PC-3 (cell line): ENCODE measurements at regions not wholly inside any gene's neighbourhood (a gene's known extent, or its start where the extent isn't known, plus 50 kb on each side); places are given as distances from the start of the nearest gene placed in this dataset.

ENCODE experiments used
- ATAC-seq: fragments of 200-7000 bp; cut with Tn5 transposase; 2 replicates; pipeline ENCODE4 v1.9.1; 2020; ENCODE audit warnings: mild to moderate bottlenecking, moderate library complexity
- BruUV-seq: library from RNA; stranded (reverse); fragments of 400-500 nt; replicated peaks from 2 replicates; lab custom pipeline; 2021; lab: Mats Ljungman, UMichigan
- CTCF ChIA-PET: fragments of 300-600 bp; sonication (Branson Sonifier 250); formaldehyde crosslinking; loops from one replicate; lab custom pipeline; 2022; ENCODE audit warnings: antibody characterized with exemption; lab: Charles Lee
- POLR2A ChIA-PET: fragments of 300-600 bp; sonication (Branson Sonifier 250); formaldehyde crosslinking; loops from one replicate; lab custom pipeline; 2022; ENCODE audit warnings: antibody characterized with exemption; ENCODE audit not compliant: unreplicated experiment; lab: Charles Lee
- DNase-seq: peaks from one replicate; pipeline ENCODE4 v3.0.0-alpha.2; 2015
- H2AFZ ChIP-seq: fragments of 300-600 bp; sonication (generic); 2 replicates; pipeline ENCODE4 v1.6.0; 2016; ENCODE audit warnings: antibody characterized with exemption, low read length
- H3F3A ChIP-seq: fragments of 300-600 bp; sonication (generic); one replicate; pipeline ENCODE4 v1.6.0; 2017; ENCODE audit warnings: antibody characterized with exemption, low read length, control low read depth, mild to moderate bottlenecking; ENCODE audit not compliant: unreplicated experiment
- H3K27ac ChIP-seq: fragments of 300-600 bp; sonication (generic); 2 replicates; pipeline ENCODE4 v1.5.1; 2016; ENCODE audit warnings: mild to moderate bottlenecking, low read length
- H3K27me3 ChIP-seq: fragments of 300-600 bp; sonication (generic); 2 replicates; pipeline ENCODE4 v1.6.1; 2016; ENCODE audit warnings: low read length, mixed read lengths
- H3K36me3 ChIP-seq: fragments of 300-600 bp; sonication (generic); 2 replicates; pipeline ENCODE4 v1.6.1; 2016; ENCODE audit warnings: low read depth, mixed run types, low read length, mixed read lengths
- H3K4me1 ChIP-seq: fragments of 300-600 bp; sonication (generic); 2 replicates; pipeline ENCODE4 v1.5.1; 2016; ENCODE audit warnings: low read length; ENCODE audit not compliant: insufficient read depth
- H3K4me2 ChIP-seq: fragments of 300-600 bp; sonication (generic); 2 replicates; pipeline ENCODE4 v1.6.0; 2016; ENCODE audit warnings: low read length
- H3K4me3 ChIP-seq: fragments of 300-600 bp; sonication (generic); 2 replicates; pipeline ENCODE4 v1.5.1; 2016; ENCODE audit warnings: mild to moderate bottlenecking, low read length, mixed read lengths
- H3K79me2 ChIP-seq: fragments of 300-600 bp; sonication (generic); 2 replicates; pipeline ENCODE4 v1.6.1; 2017; ENCODE audit warnings: low read length, mixed read lengths
- H3K9ac ChIP-seq: fragments of 300-600 bp; sonication (generic); 2 replicates; pipeline ENCODE4 v1.6.0; 2016; ENCODE audit warnings: mild to moderate bottlenecking, low read length
- H3K9me2 ChIP-seq: fragments of 300-600 bp; sonication (generic); replicated peaks from 2 replicates; pipeline ENCODE4 v1.6.1; 2016; ENCODE audit warnings: mixed run types, low read length, mixed read lengths
- H3K9me3 ChIP-seq: fragments of 300-600 bp; sonication (generic); 2 replicates; pipeline ENCODE4 v1.6.1; 2016; ENCODE audit warnings: low read length, mixed read lengths
- H4K20me1 ChIP-seq: fragments of 300-600 bp; sonication (generic); 2 replicates; pipeline ENCODE4 v1.6.1; 2016; ENCODE audit warnings: low read length, mixed read lengths
- EZH2 ChIP-seq: fragments of 300-600 bp; sonication (generic); IDR thresholded peaks from one replicate; pipeline ENCODE4 v1.6.1; 2017; ENCODE audit warnings: antibody characterized with exemption, mild to moderate bottlenecking, low read length; ENCODE audit not compliant: unreplicated experiment
- EZH2phosphoT487 ChIP-seq: fragments of 300-600 bp; sonication (generic); IDR thresholded peaks from 2 replicates; pipeline ENCODE4 v1.6.1; 2018; ENCODE audit warnings: mild to moderate bottlenecking, antibody characterized with exemption, low read length, borderline replicate concordance
- intact Hi-C: fragments of 100-400 bp; cut with micrococcal nuclease; formaldehyde crosslinking; loops from 2 replicates; pipeline ENCODE4 v1.9.0; 2023
- TF ChIP-seq, protein P1 (sequence below): fragments of 300-600 bp; sonication (generic); conservative IDR thresholded peaks from 2 replicates; pipeline ENCODE4 v1.5.1; 2017; ENCODE audit warnings: antibody characterized with exemption, low read depth, mild to moderate bottlenecking, low read length

DNA sequence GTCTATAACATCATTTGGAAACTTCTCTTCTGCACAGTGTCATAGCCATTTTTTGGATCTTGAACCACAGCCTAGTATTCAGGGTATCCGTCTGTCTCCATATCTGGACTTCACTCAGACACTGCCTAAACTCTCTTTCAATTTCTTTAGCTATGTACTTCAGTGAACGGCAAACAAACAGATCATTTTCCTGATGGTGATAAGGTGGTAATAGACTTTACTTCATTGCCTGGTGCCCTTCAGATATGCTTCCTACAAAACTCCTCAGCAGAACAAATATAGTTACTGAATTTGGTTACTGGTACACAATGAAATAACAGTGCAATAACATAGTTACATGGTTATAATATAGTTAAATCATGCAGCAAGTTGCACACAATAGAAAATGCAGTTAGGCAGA is 348.2 kb downstream of the ZSWIM6 start:
- no TSS peak for BruUV-seq
- no peaks in the 10 kb centered on the region for H3K36me3 ChIP-seq
- H2AFZ ChIP-seq = no peak overlapping the region
- DNase-seq (no peak), ATAC-seq (no peak)
- H3K4me2 ChIP-seq = no peak overlapping the region
- no peak overlapping the region for H3K4me3 ChIP-seq
- H4K20me1 ChIP-seq = no peaks in the 10 kb centered on the region
- no peaks in the 10 kb centered on the region for H3K9me2 ChIP-seq
- no peak overlapping the region for H3K27ac ChIP-seq
- POLR2A ChIA-PET = no interaction called here
- CTCF ChIA-PET = no interaction called here
- no peaks in the 10 kb centered on the region for H3F3A ChIP-seq
- H3K9me3 ChIP-seq = no peaks in the 10 kb centered on the region
- TF ChIP-seq, protein P1, sequence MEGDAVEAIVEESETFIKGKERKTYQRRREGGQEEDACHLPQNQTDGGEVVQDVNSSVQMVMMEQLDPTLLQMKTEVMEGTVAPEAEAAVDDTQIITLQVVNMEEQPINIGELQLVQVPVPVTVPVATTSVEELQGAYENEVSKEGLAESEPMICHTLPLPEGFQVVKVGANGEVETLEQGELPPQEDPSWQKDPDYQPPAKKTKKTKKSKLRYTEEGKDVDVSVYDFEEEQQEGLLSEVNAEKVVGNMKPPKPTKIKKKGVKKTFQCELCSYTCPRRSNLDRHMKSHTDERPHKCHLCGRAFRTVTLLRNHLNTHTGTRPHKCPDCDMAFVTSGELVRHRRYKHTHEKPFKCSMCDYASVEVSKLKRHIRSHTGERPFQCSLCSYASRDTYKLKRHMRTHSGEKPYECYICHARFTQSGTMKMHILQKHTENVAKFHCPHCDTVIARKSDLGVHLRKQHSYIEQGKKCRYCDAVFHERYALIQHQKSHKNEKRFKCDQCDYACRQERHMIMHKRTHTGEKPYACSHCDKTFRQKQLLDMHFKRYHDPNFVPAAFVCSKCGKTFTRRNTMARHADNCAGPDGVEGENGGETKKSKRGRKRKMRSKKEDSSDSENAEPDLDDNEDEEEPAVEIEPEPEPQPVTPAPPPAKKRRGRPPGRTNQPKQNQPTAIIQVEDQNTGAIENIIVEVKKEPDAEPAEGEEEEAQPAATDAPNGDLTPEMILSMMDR = no peak
- TF ChIP-seq EZH2 (no peak), EZH2phosphoT487 (no peak)
- H3K9ac ChIP-seq = no peak overlapping the region
- no peaks in the 10 kb centered on the region for H3K4me1 ChIP-seq
- H3K27me3 ChIP-seq = no peaks in the 10 kb centered on the region
- H3K79me2 ChIP-seq = no peaks in the 10 kb centered on the region
- intact Hi-C loops = no loop called here

DNA sequence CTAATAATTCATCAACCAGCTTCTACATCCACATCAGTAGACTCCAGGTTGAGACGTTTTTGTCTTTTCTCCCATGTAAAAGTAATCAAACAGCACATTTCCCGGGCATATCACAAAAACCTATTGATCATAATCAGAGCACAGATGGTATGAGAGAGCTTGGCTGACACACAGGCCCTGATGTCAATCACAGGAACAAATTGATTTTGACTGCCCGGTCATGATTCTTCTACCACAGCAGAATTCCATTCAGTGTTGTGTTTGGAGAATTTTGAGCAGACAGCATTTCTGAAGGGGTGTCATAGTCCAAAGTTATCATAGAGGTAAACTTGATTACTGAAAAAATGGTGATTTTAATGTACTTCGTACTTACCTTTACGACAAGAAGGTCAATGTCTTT is 351.1 kb downstream of the ZSWIM6 start:
- H2AFZ ChIP-seq = no peak overlapping the region
- no TSS peak for BruUV-seq
- DNase-seq (no peak), ATAC-seq (no peak)
- H3K9ac ChIP-seq = no peak overlapping the region
- H3K4me2 ChIP-seq = no peak overlapping the region
- no peaks in the 10 kb centered on the region for H3F3A ChIP-seq
- ChIA-PET CTCF (no interaction called here), POLR2A (no interaction called here)
- no peaks in the 10 kb centered on the region for H3K27me3 ChIP-seq
- TF ChIP-seq, protein P1 = no peak
- TF ChIP-seq EZH2 = no peak
- TF ChIP-seq EZH2phosphoT487 = no peak
- no peak overlapping the region for H3K4me3 ChIP-seq
- H3K9me3 ChIP-seq = no peaks in the 10 kb centered on the region
- no peaks in the 10 kb centered on the region for H3K36me3 ChIP-seq
- no peaks in the 10 kb centered on the region for H3K4me1 ChIP-seq
- no peaks in the 10 kb centered on the region for H4K20me1 ChIP-seq
- no peaks in the 10 kb centered on the region for H3K9me2 ChIP-seq
- no peak overlapping the region for H3K27ac ChIP-seq
- intact Hi-C loops = no loop called here
- H3K79me2 ChIP-seq = no peaks in the 10 kb centered on the region

DNA sequence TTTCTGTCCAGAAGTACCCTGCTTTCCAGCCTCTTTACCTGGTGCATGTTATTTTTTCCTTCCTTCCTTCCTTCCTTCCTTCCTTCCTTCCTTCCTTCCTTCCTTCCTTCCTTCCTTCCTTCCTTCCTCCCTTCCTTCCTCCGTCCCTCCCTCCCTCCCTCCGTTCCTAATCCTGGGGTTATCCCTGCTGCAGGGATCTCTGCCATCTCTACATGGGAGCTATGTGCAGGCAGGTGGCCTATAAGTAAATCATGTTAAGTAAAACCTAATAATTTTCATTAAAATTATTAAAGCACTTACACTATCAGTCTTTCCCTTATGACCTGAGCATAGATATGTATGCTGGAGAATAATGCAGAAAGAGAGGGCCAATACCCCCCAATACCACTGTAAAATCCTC is 351.9 kb downstream of the ZSWIM6 start:
- ChIA-PET POLR2A (no interaction called here), CTCF (no interaction called here)
- intact Hi-C loops = no loop called here
- Histone ChIP-seq H3K4me3 (no peak overlapping the region), H4K20me1 (no peaks in the 10 kb centered on the region), H3K79me2 (no peaks in the 10 kb centered on the region), H3K36me3 (no peaks in the 10 kb centered on the region), H3K9me3 (no peaks in the 10 kb centered on the region), H3K27me3 (no peaks in the 10 kb centered on the region), H3K9me2 (no peaks in the 10 kb centered on the region), H2AFZ (no peak overlapping the region), H3K4me1 (no peaks in the 10 kb centered on the region), H3K9ac (no peak overlapping the region), H3K27ac (no peak overlapping the region), H3K4me2 (no peak overlapping the region), H3F3A (no peaks in the 10 kb centered on the region)
- TF ChIP-seq, protein P1 = no peak
- TF ChIP-seq EZH2 (no peak), EZH2phosphoT487 (no peak)
- no TSS peak for BruUV-seq
- DNase-seq (no peak), ATAC-seq (no peak)
